Gastrocnemius medialis (tissue), 4 donors: ENCODE measurements at regions not wholly inside any gene's neighbourhood (a gene's known extent, or its start where the extent isn't known, plus 50 kb on each side); places are given as distances from the start of the nearest gene placed in this dataset.

Source experiments
- ATAC-seq, 2 donors: fragments of 150-250 bp; one replicate each; pipeline ENCODE4 v1.9.1; 2016
- DNase-seq, 2 donors: peaks; one replicate each; pipeline ENCODE4 v3.0.0-alpha.2; 2019
- H3K27ac ChIP-seq, 4 donors: fragments of 200-600 bp; sonication (generic); 1 replicate in 1 of 4; 2 replicates in 3 of 4; pipeline ENCODE4 v1.5.1; 2016 to 2018; ENCODE audit warnings: mild to moderate bottlenecking in 2 of 4, moderate library complexity in 1 of 4
- H3K27me3 ChIP-seq, 3 donors: fragments of 200-600 bp; sonication (generic) in 2 of 3; 1 replicate in 1 of 3; 2 replicates in 2 of 3; pipeline versions ENCODE4 v1.5.1 to v1.6.0; 2016 to 2019; ENCODE audit warnings: mild to moderate bottlenecking in 1 of 3, moderate library complexity in 1 of 3
- H3K36me3 ChIP-seq, 2 donors: fragments of 200-600 bp; sonication (generic) in 1 of 2; one replicate each; pipeline ENCODE4 v1.5.1; 2017 to 2018
- H3K4me1 ChIP-seq, 2 donors: fragments of 200-600 bp; sonication (generic) in 1 of 2; one replicate each; pipeline ENCODE4 v1.5.1; 2016 to 2017; ENCODE audit warnings: mild to moderate bottlenecking in 2 of 2
- H3K4me3 ChIP-seq, 4 donors: fragments of 200-600 bp; sonication (generic) in 3 of 4; 1 replicate in 1 of 4; 2 replicates in 3 of 4; pipeline ENCODE4 v1.5.1; 2016 to 2019; ENCODE audit warnings: mild to moderate bottlenecking in 2 of 4
- H3K9me3 ChIP-seq, 3 donors: fragments of 200-600 bp; sonication (generic) in 2 of 3; 1 replicate in 1 of 3; 2 replicates in 2 of 3; pipeline ENCODE4 v1.5.1; 2016 to 2019
- CTCF ChIP-seq, 5 experiments: fragments of 450-650 bp in 3 of 5; fragments of 200-600 bp in 2 of 5; sonication (generic) in 2 of 5; IDR thresholded peaks in 4 of 5; conservative IDR thresholded peaks in 1 of 5; 1 replicate in 4 of 5; 2 replicates in 1 of 5; pipeline ENCODE4 v1.5.1; 2016 to 2019; ENCODE audit warnings: antibody characterized with exemption in 5 of 5, mild to moderate bottlenecking in 3 of 5, moderate library complexity in 3 of 5
- POLR2A ChIP-seq, 2 donors: fragments of 450-650 bp; IDR thresholded peaks; one replicate each; pipeline ENCODE4 v1.6.1; 2017; ENCODE audit warnings: antibody characterized with exemption in 2 of 2, mild to moderate bottlenecking in 2 of 2, moderate library complexity in 2 of 2
- in situ Hi-C, 4 donors: fragments of 200-750 bp; cut with MboI; loops; one replicate each; pipeline versions ENCODE4 v1.15.0 to v1.8.0; 2017; ENCODE audit warnings: low sequenced_read_pairs in 4 of 4
- intact Hi-C: fragments of 100-400 bp; cut with DNase I; formaldehyde crosslinking; loops from one replicate; pipeline ENCODE4 v1.15.1; 2023; ENCODE audit warnings: low total_unique reads

- no peak for TF ChIP-seq POLR2A (IDR thresholded peaks at IDR 0.05)
- TF ChIP-seq CTCF (IDR thresholded peaks at IDR 0.05 in 4 of 5, conservative IDR thresholded peaks at IDR 0.05 in 1 of 5): no peak
- Histone ChIP-seq H3K4me1 (no peaks in the 10 kb centered on the region), H3K4me3 (no peak overlapping the region), H3K27ac (no peak overlapping the region), H3K9me3 (no peaks in the 10 kb centered on the region), H3K36me3 (no peaks in the 10 kb centered on the region), H3K27me3 (no peaks in the 10 kb centered on the region)
- in situ Hi-C loops: no loop called here
- ATAC-seq (no peak), DNase-seq (no peak)
- intact Hi-C loops: no loop called here
These were observed 98.9 kb downstream of the ATXN3L start for GRCh38 chrX:13220916-13221315.

DNA sequence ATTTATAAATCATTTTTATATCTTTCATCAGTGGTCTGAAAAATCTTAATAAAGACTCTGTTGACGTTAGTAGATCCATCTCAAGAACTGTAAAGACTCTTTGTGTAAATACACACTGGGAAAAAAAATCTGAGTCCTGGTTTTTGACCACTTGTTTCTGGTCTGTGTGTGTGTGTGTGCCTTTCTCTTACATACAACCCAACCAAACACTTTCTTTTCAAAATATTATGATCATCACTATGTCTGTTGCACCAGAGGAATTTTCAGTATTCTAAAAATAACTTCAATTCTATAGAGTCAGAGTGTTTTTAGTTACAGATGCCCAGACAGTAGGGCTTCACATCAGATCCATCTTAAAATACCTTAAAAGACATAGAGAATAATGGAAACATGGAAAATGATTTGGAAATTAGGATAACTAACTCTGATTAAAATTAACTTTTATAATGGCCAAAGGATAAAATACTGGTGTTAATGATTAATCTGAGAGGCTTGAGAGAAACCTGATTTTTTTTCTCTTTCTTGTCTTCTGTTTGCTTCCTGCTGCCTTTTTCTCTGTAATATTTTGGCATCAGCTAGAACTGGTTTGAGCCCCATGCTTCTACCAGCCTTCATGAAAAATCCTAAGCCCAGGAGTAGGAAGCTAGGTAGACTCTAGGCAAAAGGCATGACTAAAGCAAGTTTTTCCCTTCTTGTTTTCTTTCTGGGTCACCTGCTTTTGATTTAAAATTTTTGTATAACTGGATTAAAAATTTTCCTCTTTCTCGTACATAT is 99.7 kb downstream of the ATXN3L start:
- intact Hi-C loops (no loop called here), in situ Hi-C loops (no loop called here)
- H3K4me3 ChIP-seq: no peak overlapping the region

DNA sequence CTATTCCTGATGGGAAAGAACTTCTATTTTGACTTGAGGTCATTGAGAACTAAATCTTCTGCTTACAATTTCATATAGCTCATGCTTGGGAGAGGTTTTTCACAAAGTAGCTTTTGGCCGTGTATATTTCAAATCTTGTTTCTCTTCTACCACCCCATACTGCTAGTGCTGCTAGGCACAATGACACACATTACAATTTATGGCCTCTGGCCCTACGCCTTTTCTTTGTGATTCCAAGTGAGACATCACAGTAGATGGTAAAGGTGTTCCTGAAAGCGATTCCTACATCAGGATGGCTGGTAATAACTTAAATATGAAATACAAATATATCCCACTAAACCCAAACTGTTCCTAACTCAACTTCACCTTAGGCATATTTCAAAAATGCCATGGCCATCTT is 101.1 kb downstream of the ATXN3L start:
- H3K9me3 ChIP-seq: no peaks in the 10 kb centered on the region
- no peaks in the 10 kb centered on the region for H3K4me1 ChIP-seq
- no peak for ATAC-seq
- no peaks in the 10 kb centered on the region for H3K27me3 ChIP-seq
- no peak overlapping the region for H3K4me3 ChIP-seq
- TF ChIP-seq POLR2A (IDR thresholded peaks at IDR 0.05): no peak
- TF ChIP-seq CTCF (IDR thresholded peaks at IDR 0.05 in 4 of 5, conservative IDR thresholded peaks at IDR 0.05 in 1 of 5): no peak
- in situ Hi-C loops: no loop called here
- H3K36me3 ChIP-seq: no peaks in the 10 kb centered on the region
- no peak overlapping the region for H3K27ac ChIP-seq
- intact Hi-C loops: no loop called here
- no peak for DNase-seq

More for the DNA sequence above, 99.7 kb downstream of the ATXN3L start:
- DNase-seq (no peak), ATAC-seq (no peak)
- TF ChIP-seq POLR2A (IDR thresholded peaks at IDR 0.05) (no peak), CTCF (IDR thresholded peaks at IDR 0.05 in 4 of 5, conservative IDR thresholded peaks at IDR 0.05 in 1 of 5) (no peak)
- H3K9me3 ChIP-seq: no peaks in the 10 kb centered on the region
- no peaks in the 10 kb centered on the region for H3K4me1 ChIP-seq
- no peaks in the 10 kb centered on the region for H3K36me3 ChIP-seq
- no peak overlapping the region for H3K27ac ChIP-seq
- H3K27me3 ChIP-seq: no peaks in the 10 kb centered on the region

- H3K27me3 ChIP-seq: no peaks in the 10 kb centered on the region
- ATAC-seq: no peak
- H3K4me3 ChIP-seq: no peak overlapping the region
- no peaks in the 10 kb centered on the region for H3K4me1 ChIP-seq
- no peak for DNase-seq
- TF ChIP-seq CTCF (IDR thresholded peaks at IDR 0.05 in 4 of 5, conservative IDR thresholded peaks at IDR 0.05 in 1 of 5) (no peak), POLR2A (IDR thresholded peaks at IDR 0.05) (no peak)
- in situ Hi-C loops: no loop called here
- H3K9me3 ChIP-seq: no peaks in the 10 kb centered on the region
- no peaks in the 10 kb centered on the region for H3K36me3 ChIP-seq
- intact Hi-C loops: no loop called here
- H3K27ac ChIP-seq: no peak overlapping the region
These were observed 103.7 kb downstream of the ATXN3L start for GRCh38 chrX:13216139-13216538.

DNA sequence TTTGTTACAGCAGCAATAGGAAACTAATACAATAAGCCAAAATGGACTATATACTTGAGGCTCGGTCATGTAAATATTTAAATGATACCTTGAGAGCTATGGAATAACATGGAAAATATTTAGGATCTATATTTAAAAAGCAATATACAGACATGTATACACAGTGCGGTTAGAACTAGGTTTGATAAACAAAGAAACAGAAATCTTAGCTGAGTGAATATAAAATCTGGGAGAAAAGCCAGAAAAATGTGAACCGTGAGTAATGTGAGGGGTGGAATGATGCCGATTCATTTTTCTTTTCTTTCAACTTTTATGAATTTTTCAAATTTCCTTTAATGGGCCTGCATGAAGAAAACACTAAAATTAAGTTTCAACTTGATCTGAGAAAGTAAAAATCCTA is 104.1 kb downstream of the ATXN3L start:
- no peaks in the 10 kb centered on the region for H3K9me3 ChIP-seq
- H3K27me3 ChIP-seq: no peaks in the 10 kb centered on the region
- no peak overlapping the region for H3K27ac ChIP-seq
- H3K36me3 ChIP-seq: no peaks in the 10 kb centered on the region
- no peak for DNase-seq
- H3K4me3 ChIP-seq: no peak overlapping the region
- intact Hi-C loops: no loop called here
- TF ChIP-seq CTCF (IDR thresholded peaks at IDR 0.05 in 4 of 5, conservative IDR thresholded peaks at IDR 0.05 in 1 of 5) (no peak), POLR2A (IDR thresholded peaks at IDR 0.05) (no peak)
- in situ Hi-C loops: no loop called here
- no peak for ATAC-seq
- no peaks in the 10 kb centered on the region for H3K4me1 ChIP-seq
